Mesodermal cell (in vitro differentiated cells): ENCODE measurements at regions not wholly inside any gene's neighbourhood (a gene's known extent, or its start where the extent isn't known, plus 50 kb on each side); places are given as distances from the start of the nearest gene placed in this dataset.
"Not testable (repeated sequence)": the region's sequence is repeated elsewhere in the genome, so short reads cannot be mapped to it uniquely, and the experiment has no call there.

Experiments
- H3K27ac ChIP-seq: 2 replicates; pipeline ENCODE4 v1.7.0; 2013; ENCODE audit warnings: mild to moderate bottlenecking, low read depth, low read length, moderate library complexity; ENCODE audit not compliant: severe bottlenecking
- H3K36me3 ChIP-seq: 2 replicates; pipeline ENCODE4 v1.7.1; 2013; ENCODE audit warnings: mild to moderate bottlenecking, low read length, moderate library complexity; ENCODE audit not compliant: control insufficient read depth, insufficient read depth
- H3K4me1 ChIP-seq: one replicate; pipeline ENCODE4 v1.7.1; 2013; ENCODE audit warnings: mild to moderate bottlenecking, low read length; ENCODE audit not compliant: insufficient read depth, control insufficient read depth, poor library complexity, severe bottlenecking
- H3K4me3 ChIP-seq: 2 replicates; pipeline ENCODE4 v1.7.0; 2013; ENCODE audit warnings: low read length, control low read depth, mild to moderate bottlenecking; ENCODE audit not compliant: insufficient read depth, poor library complexity, severe bottlenecking; ENCODE audit errors: extremely low read depth
- H3K9me3 ChIP-seq: 2 replicates; pipeline ENCODE4 v1.7.1; 2013; ENCODE audit warnings: mild to moderate bottlenecking, low read length, moderate library complexity; ENCODE audit not compliant: control insufficient read depth
- WGBS, 2 experiments: methylation state at CpG; one replicate each; pipeline ENCODE4 v1.1.5; 2013; ENCODE audit warnings: missing lambda C conversion rate in 2 of 2; ENCODE audit not compliant: insufficient coverage in 2 of 2; 5-methylcytosine and 5-hydroxymethylcytosine counted together

GRCh38 chr4:27397886-27398285, 537.2 kb downstream of the STIM2 start:
- Histone ChIP-seq H3K27ac (peak overlapping the region; percentile 43), H3K36me3 (no peaks in the 10 kb centered on the region), H3K4me3 (no peak overlapping the region), H3K4me1 (no peaks in the 10 kb centered on the region), H3K9me3 (peaks cover 4% of the 10 kb centered on the region)
- no CpG with 5 or more reads among the region's 1 CpG for WGBS, 2 experiments

DNA sequence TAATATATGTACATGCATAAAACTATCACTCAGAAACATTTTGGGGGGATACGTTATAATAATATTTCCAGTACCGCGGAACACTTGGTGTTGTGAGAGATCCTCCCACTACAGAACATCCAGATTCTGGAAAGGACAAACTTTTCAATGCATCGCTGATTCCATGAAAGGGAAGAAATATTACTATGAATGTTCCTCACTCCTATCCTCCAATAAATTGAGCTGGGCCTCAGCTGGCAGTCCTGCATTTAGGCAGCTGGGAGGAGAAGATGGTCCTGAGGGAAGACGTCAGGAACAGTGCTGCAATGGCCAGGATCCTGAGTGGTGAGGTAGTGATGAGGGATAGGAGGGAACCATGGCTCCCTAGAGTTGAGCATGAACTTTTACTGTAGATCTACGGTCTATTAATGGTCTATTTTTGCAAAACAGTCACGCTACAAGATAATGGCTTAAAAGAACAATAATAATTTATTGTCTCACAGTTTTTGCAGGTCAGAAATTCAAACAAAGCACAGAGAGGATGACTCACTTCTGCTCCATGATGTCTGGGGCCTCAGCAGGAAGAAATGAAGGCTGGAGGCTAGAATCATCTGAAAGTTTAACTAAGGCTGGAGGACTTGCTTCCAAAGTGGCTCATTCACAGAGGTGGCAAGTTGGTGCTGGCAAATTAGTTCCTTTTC, 538.1 kb downstream of the STIM2 start:
- Histone ChIP-seq H3K27ac (no peak overlapping the region), H3K36me3 (no peaks in the 10 kb centered on the region), H3K4me1 (no peaks in the 10 kb centered on the region), H3K9me3 (peaks cover 4% of the 10 kb centered on the region), H3K4me3 (no peak overlapping the region)
- 64% methylated on average over 1 of the region's 7 CpGs; no CpG with 5 or more reads in 1 of the 2 experiments for WGBS, 2 experiments

DNA sequence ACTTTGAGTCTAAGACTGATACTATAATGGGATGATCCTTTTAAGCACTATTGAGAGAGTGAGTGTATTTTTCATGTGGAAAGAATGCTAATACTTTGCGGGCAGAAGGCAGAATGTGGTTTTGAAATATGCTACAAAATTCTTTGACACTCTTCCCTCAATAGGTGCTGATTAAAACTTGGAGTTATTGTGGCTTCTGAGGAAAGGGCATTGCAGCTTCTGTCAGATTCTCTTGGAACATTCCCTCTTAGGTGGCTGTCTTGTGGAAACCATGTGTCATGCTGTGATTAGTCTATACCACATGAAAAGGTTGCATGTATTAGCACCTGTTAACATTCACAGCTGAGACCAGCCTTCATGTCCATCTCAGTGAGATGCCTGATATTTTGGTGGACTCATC, 547.0 kb downstream of the STIM2 start:
- Histone ChIP-seq H3K9me3 (peaks cover 9% of the 10 kb centered on the region), H3K4me3 (no peak overlapping the region), H3K36me3 (no peaks in the 10 kb centered on the region), H3K27ac (no peak overlapping the region), H3K4me1 (no peaks in the 10 kb centered on the region)
- WGBS, 2 experiments = no CpG with 5 or more reads among the region's 1 CpG

DNA sequence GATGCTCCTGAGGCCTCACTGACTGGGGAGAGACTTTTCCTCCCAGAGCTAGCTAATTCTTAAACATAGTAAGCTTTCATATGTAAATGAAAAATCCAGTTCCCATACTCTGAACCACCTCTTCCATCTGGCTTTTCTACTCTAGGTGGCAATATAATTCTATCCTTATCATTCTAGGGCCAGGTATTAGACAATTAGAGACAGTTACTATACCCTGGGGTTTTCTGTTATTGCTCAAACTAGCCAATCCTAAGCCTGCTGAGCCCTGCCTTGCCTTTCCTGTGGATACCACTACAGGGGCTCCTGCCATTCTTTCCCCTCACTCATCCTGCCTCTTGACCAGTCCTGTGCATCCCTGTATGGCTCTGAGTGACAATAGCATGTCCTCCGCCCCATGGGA, 552.0 kb downstream of the STIM2 start:
- WGBS, 2 experiments = no CpG with 5 or more reads among the region's 1 CpG
- peaks cover 5% of the 10 kb centered on the region for H3K9me3 ChIP-seq
- no peaks in the 10 kb centered on the region for H3K36me3 ChIP-seq
- no peak overlapping the region for H3K27ac ChIP-seq
- no peaks in the 10 kb centered on the region for H3K4me1 ChIP-seq
- H3K4me3 ChIP-seq = no peak overlapping the region

DNA sequence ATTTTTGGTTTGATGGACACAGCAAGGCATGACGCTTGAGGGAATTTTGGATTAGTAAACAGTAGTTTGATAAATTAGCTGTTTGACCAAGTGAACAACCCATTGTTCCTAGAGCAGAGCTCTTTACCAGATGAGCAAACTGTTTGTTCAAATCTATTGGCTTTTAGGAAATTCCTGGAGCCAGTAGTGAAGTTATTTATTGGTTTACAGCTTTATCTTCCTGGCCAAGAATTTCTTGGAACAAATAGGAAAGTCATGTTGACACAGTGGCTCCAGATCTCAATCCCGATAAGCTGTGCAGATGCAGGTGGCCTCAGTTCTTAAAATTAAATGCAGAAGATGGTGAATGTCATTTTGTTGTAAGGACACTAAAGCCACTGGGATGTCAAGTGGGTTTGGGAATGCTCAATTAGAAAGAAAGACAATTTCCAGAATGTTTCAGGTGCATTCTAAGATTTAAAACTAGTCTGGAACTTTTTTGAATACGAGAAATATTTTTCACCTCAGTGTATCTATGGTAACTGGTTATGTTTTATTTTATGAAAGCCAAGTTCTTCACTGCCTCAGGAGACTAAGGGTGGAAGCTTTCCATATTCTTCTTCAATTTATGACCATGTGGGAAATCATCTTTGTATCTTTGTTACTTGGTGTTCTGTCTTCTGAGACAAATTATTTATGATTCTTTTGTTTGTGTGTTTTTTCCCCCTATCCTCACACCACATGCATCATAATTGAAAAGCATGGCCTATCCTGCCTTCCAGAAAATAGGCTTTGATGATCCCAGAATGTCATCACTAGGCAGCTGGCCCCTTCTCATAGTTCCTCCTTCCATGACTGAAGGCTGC, 554.5 kb downstream of the STIM2 start:
- Histone ChIP-seq H3K4me1 (no peaks in the 10 kb centered on the region), H3K4me3 (no peak overlapping the region), H3K27ac (no peak overlapping the region), H3K36me3 (no peaks in the 10 kb centered on the region), H3K9me3 (peaks cover 5% of the 10 kb centered on the region)
- WGBS, 2 experiments = 85 to 100% methylated on average over 1 to 2 of the region's 3 CpGs

DNA sequence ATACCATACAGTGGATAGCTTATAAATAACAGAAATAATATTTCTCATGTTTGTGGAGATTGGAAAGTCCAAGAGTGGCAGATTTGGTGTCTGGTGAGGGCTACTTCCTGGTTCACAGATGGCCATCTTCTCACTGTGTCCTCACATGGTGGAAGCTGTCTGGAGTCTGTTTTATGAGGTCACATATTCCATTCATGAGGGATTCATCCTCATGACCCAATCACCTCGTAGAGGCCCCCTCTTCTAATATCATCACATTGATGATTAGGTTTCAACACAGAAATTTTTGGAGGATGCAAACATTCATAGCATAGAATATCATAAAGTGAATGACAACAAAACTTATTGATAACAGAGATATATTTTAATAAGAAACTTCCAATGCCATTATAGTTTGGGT, 568.0 kb downstream of the STIM2 start:
- H3K9me3 ChIP-seq = no peaks in the 10 kb centered on the region
- no peaks in the 10 kb centered on the region for H3K36me3 ChIP-seq
- H3K4me1 ChIP-seq = no peaks in the 10 kb centered on the region
- WGBS, 2 experiments = no CpG with 5 or more reads among the region's 1 CpG
- no peak overlapping the region for H3K4me3 ChIP-seq
- H3K27ac ChIP-seq = no peak overlapping the region

- Histone ChIP-seq H3K4me1 (no peaks in the 10 kb centered on the region), H3K36me3 (no peaks in the 10 kb centered on the region), H3K4me3 (no peak overlapping the region), H3K9me3 (no peaks in the 10 kb centered on the region), H3K27ac (no peak overlapping the region)
- WGBS, 2 experiments = 78 to 87% methylated on average over 3 of the region's 5 CpGs
Observed at GRCh38 chr4:27429364-27429871, 568.8 kb downstream of the STIM2 start.

DNA sequence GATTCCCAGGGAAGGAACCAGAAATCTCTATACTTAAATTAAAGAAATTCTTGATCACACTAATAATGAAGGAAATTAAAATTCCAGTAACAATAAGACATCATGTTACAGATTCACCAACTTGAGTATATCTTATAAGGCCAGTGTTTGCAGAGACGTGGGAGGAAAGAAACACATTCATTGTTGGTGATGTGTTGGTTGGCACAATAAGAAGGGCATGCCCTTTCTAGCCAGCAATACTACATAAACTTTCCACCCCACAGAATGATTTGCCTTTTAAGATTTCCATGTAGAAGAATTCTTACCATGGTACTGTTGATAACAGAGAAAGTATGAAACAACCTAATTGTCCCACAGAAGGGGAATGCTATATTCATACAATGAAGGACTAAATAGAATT, 581.5 kb downstream of the STIM2 start:
- no peaks in the 10 kb centered on the region for H3K9me3 ChIP-seq
- no peaks in the 10 kb centered on the region for H3K4me1 ChIP-seq
- H3K4me3 ChIP-seq = no peak overlapping the region
- WGBS, 2 experiments = no CpG with 5 or more reads among the region's 1 CpG
- H3K27ac ChIP-seq = no peak overlapping the region
- no peaks in the 10 kb centered on the region for H3K36me3 ChIP-seq

- H3K36me3 ChIP-seq, H3K4me1 ChIP-seq, H3K9me3 ChIP-seq, H3K27ac ChIP-seq, H3K4me3 ChIP-seq: not testable (repeated sequence)
- WGBS, 2 experiments = 77 to 86% methylated on average over 3 to 4 of the region's 4 CpGs
Observed at GRCh38 chr4:27442661-27443060, 582.0 kb downstream of the STIM2 start.

GRCh38 chr4:27463816-27464215, 603.2 kb downstream of the STIM2 start:
- WGBS, 2 experiments = 80 to 87% methylated on average over 3 of the region's 3 CpGs
- no peaks in the 10 kb centered on the region for H3K4me1 ChIP-seq
- no peaks in the 10 kb centered on the region for H3K36me3 ChIP-seq
- no peak overlapping the region for H3K4me3 ChIP-seq
- no peak overlapping the region for H3K27ac ChIP-seq
- no peaks in the 10 kb centered on the region for H3K9me3 ChIP-seq

- H3K27ac ChIP-seq = no peak overlapping the region
Observed at GRCh38 chr4:27467351-27467750, 606.7 kb downstream of the STIM2 start.

More at GRCh38 chr4:27467351-27467750, 606.7 kb downstream of the STIM2 start:
- H3K4me1 ChIP-seq = no peaks in the 10 kb centered on the region
- no peaks in the 10 kb centered on the region for H3K36me3 ChIP-seq
- no peak overlapping the region for H3K4me3 ChIP-seq
- H3K9me3 ChIP-seq = no peaks in the 10 kb centered on the region
